Stomach (tissue), 4 donors: ENCODE measurements at regions not wholly inside any gene's neighbourhood (a gene's known extent, or its start where the extent isn't known, plus 50 kb on each side); places are given as distances from the start of the nearest gene placed in this dataset.

Source experiments
- CTCF ChIP-seq, 7 experiments: fragments of 450-650 bp in 4 of 7; fragments of 200-600 bp in 3 of 7; sonication (generic) in 3 of 7; IDR thresholded peaks; one replicate each; pipeline ENCODE4 v1.5.1; 2016 to 2019; ENCODE audit warnings: antibody characterized with exemption in 7 of 7, control low read depth in 2 of 7, mild to moderate bottlenecking in 1 of 7
- EP300 ChIP-seq: sonication (generic); formaldehyde crosslinking; IDR thresholded peaks from one replicate; pipeline ENCODE4 v1.6.1; 2017; ENCODE audit warnings: antibody characterized with exemption
- POLR2A ChIP-seq, 4 donors: fragments of 450-650 bp; IDR thresholded peaks; one replicate each; pipeline ENCODE4 v1.6.1; 2016; ENCODE audit warnings: antibody characterized with exemption in 4 of 4, control low read depth in 2 of 4, mild to moderate bottlenecking in 1 of 4, moderate library complexity in 1 of 4

- no peak for TF ChIP-seq CTCF (IDR thresholded peaks at IDR 0.05)
- TF ChIP-seq EP300 = no peak
- no peak for TF ChIP-seq POLR2A (IDR thresholded peaks at IDR 0.05)
Observed at GRCh38 chr13:94859811-94860210, 147.5 kb upstream of the SOX21 start.
